Smooth muscle cell of the brain vasculature (primary cell): ENCODE measurements at regions not wholly inside any gene's neighbourhood (a gene's known extent, or its start where the extent isn't known, plus 50 kb on each side); places are given as distances from the start of the nearest gene placed in this dataset.

Experiments
- DNase-seq: peaks from one replicate; pipeline ENCODE4 v3.0.0-alpha.2; 2012; ENCODE audit warnings: low read depth, low spot score

DNA sequence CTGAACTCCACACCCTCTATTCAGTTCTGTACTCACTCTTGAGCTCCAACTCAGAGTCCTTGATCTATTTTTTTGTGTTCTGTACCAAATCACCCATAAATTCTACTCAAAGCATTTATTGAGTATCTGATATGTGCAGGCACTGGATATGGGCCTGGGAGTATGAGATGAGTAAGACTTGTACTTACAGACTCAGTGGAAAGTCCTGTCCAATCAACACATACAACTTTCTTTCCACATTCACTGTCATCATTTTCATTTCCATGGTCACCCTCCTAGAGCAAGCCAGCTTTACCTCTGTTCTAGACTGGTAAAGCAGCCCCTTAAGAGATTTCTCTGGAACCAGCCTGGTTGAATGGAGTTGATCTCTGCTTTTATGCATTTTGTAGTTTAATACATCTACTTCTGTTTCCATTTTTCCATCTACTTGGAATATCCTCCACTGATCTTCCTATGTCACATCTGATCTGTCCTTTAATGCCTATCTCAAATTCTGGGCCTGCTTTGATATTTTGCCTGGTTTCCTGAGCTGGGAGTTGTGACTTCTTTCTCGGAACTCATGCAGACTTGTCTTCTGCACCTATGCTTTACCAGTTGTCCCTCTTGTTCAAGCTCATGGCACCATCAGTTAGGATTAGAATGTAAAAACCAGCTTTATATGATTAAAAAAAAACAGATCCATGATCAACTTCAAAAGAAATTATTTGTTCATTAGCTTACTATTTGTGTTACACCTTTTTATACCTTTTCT, 96.9 kb upstream of the GLS start:
- no peak for DNase-seq

DNA sequence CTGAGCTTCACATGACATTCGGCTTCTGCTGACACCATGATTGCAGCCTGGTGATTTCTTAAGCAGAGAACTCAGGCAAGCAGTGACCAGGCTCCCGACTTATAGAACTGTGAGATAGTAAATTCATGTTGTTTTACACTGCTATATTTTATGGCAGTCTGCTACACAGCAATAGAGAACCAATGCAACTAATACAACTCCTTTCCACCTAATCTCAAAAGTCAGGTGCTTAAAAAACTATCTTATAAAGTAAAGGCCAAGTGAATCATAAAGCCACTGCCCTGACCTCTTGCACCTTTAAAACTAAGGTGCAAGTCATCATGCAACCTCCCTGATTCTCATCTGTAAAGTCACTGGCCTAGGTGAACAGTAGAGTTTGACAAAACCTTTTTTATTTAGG, 95.3 kb upstream of the GLS start:
- DNase-seq = no peak

DNA sequence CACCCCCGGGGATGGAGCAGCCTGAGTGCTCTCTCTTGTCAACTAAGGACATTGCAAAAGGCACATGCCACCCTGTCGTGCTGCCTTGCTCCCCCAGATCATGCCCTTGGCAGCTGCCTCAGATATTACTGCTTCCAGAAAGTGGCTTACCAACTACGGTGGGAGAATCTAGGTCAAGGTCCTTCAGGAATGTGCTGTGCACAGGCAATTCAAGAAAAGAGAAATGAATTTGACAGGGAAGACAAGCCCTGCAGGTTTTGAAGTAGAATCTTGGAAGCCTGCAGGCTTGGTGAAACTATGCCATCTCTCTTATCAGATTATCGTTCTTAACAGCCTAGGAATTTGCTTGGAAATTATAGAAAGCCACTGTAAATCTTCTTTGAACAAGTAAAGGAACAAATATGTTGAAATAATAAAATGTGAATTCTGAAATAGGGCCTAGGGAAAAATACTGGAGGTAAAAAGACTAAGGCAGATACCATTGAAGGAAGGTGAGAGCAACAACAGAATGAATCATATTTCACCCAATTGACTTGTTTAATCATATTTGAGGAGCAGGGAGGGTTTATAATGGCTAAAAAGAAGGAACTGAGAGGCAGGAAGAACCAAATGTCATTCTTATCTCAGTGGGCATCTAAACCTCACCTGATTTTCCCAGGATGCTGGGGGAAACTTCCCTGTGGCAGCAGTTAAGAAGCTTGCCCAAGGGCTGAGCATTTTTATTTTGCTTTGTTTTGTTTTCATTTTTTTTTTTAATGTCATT, 94.0 kb upstream of the GLS start:
- no peak for DNase-seq

DNA sequence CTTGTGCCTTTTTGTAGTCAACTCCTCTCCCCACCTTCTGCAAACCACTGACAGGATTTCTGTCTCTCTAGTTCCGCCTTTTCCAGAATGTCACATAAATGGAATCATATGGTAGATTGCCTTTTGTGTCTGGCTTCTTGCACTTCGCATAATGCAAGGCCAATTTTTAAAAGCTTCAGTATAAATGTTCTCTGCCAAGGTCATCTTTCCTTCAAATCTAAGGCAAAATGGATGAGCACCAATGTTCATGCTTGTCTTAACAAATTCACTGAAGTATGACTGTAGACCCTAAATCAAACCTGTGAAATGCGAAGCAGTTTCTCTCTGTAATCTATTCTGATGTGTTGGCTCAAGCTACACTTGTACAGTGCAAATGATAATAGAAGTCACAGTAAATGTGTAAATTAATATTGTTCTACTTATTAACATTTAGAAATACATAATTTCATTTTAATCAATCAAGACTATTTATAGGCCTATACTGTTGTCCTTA, 92.8 kb upstream of the GLS start:
- no peak for DNase-seq

DNA sequence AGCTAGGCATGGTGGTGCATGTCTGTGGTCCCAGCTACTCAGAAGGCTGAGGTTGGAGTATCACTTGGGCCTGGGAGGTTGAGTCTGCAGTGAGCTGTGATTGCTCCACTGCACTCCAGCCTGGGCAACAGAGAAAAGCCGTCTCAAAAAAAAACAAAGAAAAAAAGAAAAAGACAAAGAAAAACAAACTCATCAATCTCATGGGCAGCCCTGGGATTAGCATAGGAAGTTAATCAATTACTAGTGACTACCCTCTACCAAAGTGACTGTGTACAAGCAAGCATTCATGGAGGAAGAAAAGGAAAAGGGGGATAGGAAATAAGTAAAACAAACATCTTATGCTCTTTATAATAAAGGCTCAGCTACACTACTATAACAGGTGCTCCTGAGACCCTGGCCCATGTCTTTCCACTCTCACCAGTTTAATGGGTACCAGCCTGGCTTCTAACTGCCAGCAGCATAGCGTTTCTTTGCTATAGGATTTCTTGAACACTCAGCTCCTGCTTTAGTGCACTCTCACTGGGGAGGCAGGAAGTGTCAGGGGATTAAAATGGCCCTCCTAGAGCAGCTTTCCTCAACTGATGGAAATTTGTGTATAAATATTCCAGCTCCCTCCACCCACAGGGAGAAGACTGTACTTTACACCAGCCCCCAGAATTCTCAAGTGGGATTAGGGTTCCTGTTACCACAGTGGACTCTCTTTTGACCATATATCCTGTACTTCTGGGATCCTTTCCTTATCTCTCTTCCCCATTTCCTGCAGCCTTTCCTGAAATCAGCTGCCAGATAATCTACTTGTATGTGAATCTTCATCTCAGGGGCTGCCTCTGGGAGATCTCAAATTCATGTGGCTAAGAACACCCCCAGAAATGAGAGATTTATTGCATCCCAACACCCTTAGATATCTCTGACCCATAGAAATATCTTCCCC, 91.3 kb upstream of the GLS start:
- no peak for DNase-seq

DNA sequence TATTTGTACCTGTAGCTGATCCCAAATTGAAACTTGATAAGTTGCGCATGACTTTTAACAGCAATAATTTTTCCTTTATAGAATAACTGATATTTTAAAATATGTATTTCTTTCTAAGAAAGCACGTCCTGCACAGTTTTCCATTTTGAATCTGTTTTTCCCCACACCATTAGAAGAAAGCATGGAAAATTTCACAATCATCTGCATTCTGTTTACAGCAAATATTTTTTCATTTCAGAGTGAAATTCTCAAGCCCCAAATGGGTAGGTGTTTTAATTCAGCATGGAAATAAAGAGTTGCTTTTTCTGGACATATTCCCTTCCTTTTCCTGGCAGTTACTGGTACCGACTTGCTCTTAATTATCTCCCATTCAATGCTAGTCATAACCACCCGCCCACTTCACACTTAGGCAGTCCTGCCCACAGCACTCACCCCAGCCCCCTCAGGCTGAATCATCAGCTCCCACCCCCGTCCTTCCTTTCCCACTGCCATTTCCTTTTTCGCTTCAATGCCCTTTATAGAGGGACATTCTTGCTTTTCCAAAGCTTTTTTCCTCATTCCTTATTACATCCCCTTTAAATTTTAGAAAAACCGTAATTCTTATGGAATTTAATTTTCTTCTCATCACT, 89.2 kb upstream of the GLS start:
- DNase-seq = no peak

DNA sequence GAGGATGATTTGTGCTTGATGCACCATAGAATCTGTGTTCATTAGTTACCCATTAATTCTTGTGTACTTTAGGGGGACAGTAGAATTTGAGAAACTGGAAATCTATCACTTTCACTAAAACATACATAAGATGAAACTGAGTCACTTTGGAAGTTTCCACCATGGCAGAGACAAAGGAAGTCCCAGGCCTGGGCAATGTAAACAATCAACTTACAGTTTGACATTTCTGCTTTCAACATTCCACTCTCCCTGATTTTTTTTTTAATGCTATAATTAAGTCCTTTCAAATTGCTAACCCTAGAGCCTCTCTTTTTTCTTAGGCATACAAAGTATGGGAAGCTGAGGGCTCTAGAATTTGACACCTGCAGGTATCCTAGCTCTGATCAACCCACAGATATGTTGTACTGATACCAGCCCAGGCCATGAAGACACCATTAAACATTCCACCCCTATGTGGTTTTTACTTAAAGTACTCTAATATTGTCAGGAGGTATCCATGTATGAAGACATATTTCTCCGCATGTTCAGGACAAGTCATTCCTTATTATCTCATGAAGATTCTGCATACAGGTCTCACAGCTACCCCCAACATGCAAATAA, 88.5 kb upstream of the GLS start:
- DNase-seq = no peak

DNA sequence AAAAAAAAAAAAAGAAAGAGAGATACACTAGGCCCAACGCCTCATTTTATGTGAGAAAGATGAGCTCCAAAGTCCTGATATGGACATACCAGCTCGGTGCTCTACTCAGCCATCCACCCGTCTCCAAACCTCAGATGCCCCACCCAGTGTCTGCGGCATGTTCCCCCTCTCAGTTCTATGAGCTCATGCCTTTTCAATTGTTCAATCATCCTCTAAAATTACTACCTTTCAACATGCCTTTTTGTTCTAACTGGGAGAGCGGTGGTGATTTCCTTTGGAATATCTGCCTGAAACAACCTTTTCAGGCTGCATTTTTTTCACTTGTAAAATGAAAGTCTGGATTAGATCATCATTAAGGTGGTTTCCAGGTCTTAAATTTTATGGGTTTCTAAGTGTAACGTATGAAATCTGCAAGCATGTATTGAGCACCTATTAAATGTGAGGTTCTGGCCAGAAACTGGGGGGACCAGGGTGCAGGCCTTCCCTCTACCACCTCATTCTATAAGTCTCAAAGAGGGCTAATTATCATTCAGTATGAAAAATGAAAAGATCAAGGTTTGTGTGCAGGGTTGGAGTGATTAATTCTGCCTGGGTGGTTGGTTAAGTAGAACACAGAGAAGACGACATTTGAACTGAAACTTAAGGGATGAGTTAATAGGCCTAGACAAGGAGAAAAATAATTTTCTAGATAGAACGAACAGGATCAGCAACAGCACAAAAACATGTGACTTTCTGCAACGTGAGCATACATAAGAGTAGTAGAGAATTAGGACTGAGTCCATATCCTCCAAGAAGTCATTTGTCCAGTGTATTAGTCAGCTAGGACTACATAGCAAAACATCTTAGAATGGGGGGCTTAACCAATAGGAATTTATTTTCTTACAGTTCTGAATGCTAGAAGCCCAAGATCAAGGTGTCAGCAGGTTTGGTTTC, 87.4 kb upstream of the GLS start:
- DNase-seq = no peak

DNA sequence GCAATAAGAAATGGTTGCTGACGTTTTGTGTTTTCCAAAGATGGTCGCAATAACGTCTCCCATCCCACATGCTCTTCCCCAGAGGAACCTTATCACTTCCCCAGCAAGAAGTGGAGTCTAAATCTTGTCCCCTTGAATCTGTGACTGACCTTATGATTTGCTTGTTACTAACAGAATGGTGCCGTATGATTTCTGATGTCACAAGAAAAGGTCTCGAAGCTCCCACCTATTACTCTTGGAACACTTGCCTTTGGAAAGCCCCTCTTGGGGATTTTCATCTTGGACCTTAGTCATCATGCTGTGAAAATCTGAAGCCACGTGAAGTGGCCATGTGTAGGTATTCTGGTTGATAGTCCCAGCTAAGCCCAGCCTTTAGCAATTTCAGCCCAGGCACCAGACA, 86.2 kb upstream of the GLS start:
- DNase-seq = no peak

DNA sequence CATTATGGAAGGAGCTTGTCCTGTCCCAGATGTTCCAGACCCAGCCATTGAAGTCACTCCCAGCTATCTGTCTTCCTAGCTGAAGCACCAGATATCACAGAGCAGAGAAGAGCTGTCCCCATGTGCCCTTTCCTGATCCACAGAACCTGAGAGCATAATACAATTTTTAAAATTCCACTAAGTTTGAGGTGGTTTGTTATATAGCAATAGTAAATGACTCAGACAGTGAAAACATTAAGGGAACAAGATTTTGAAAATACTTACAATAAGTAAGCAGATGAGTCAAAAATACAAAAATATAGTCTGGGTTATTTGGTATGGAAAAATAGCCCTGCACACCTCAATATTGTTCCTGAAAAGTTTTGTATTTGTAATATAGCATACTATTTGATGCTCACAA, 85.8 kb upstream of the GLS start:
- DNase-seq = no peak

DNA sequence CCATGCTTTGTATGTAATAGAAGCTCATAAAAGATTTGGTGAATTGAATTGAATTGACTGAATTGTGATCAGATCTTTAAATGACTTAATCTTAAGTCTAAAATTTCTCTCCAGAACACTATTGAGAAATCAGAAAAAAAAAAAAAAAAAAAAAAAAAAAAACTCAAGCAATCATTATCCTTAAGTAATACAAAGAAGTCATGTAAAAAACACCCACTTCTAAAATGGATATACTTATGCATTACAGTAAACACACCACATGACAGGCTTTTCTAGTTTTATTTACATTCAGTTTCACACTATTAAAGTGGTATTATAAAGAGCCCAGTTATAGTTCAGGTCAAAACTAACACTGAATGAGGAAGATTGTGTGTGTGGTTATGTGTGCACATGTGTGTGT, 84.9 kb upstream of the GLS start:
- no peak for DNase-seq

DNA sequence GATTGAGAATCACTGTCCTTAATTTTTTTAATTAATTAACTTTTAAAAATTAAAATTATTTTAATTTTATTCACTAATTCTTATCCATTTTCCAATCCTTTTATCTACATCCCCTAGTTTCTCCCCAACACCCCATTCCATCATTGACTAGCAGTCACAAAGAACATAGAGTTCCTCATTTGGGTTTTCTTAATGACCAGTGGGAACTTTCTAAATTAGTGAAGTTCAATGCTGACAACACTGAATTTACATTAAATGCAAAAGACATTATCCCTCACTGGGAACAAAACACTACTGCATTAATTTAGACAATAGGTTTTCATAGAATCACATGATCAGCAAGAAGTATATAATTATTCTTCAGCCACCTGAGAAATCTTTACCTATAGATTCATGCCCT, 80.6 kb upstream of the GLS start:
- DNase-seq = no peak

DNA sequence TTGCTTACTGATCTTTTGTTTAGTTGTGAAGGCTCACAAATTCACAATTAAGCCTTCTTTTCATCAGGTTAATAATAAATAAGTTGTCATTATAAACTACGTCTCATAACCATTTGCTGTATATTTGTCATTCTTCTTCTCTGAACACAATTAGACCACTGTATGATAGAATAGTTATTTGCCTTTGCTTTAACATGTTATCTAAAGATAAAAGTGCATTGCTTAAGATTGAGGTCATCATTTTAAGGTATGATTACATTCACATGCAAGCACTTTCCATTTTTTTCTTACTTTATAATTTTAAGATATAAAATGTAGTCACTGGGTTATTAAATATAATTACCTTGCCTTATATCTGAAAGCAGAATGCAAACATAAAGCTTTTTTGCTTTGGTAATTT, 80.1 kb upstream of the GLS start:
- no peak for DNase-seq

DNA sequence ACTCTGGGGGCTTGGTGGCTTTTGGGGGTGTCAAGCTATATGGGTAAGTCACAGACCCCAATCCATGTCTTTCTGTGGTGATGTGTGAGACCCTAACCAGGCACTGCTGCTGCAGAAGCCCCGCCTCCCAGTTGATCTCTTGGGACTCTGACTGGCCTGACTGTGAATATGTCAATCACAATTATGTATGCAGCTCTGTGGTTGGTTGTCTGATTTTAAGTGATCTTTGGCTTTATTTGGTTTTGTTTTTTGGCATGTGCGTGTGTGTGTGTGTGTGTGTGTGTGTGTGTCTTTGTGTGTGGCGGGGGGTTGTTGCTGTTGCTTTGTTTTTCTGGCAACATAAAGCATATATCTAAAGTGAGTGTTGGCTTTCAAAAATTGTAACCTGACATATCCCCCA, 78.5 kb upstream of the GLS start:
- DNase-seq = no peak

DNA sequence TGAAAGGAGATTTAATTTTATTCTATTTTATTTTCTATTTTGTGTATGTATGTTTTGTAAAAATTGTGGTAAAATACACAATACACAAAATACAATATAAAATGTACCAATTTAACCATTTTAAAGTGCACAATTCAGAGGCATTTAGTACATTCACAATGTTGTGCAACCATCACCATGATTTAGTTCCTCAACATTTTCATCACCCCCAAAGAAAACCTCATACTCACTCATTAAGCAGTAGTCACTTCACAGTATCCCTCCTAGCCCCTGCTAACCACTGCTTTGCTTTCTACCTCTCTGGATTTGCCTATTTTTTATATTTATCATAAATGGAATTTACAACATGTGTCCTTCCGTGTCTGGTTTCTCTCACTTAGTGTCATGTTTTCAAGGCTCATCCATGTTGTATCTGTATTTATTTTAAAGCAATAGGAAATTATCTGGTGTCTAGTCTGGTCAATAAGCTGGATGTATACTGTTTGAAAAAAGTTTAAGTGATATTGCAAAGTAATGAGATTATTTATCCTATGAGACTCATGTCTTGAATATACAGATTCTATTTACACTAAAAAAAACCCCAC, 77.9 kb upstream of the GLS start:
- DNase-seq = no peak

DNA sequence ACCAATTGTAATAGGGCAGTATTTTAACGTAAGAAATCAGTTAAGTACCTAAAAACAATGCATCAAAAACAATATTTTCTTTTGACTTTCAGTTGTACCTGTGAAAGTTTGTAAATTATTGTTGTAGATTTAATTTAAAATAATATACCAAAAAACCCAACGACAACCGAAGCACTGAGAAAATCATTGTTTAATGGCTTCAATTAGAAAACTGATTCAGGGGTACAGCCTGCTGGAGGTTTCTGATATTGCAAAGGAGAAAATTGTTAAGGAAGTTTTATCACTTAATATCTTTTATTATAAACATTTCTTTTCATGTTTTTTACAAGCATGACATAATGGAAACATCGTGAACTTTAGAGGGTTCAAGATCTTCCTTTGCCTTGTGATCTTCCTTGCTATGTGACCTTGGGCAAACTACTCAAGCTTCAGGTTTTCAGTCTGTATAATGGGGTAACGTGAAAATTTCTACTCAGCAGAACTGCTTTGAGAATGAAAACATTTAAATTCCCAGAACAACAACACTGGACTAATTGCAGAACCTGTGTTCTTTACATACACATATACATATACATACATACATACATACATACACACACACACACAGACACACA, 76.3 kb upstream of the GLS start:
- peak; percentile 9 for DNase-seq

DNA sequence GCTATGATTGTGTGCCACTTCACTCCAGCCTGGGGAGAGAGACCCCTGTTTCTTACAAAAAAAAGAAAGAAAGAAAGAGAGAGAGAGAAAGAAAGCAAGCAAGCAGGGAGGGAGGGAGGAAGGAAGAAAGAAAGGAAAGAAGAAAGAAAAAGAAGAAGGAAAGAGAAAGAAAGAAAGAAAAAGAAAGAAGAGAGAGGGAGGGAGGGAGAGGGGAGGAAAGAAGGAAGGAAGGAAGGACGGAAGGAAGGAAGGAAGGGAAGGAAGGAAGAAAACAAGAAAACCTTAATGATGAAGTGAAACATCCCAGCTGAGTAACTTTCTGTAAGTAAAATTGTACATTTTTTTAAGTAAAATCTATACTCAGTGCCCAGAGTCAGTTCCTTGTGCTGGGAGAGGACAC, 75.5 kb upstream of the GLS start:
- no peak for DNase-seq

DNA sequence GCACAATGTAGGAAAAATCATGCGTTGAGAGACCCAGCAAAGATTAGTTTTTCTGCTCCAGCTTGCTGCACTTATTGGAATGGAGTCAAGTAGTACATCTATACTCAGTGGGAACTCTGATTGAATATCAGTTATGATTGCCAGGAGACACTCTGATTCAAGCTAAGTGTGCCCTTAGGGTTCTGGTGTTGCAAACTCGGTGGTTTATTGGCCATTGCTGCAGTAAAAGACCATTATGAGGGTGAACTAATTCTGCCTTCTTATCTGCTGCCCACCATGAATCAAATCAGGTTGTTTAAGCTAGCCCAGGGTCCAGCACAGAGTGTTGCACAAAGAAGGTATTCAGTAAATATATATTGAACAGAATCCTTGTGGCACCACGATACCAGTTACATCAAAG, 74.8 kb upstream of the GLS start:
- no peak for DNase-seq

DNA sequence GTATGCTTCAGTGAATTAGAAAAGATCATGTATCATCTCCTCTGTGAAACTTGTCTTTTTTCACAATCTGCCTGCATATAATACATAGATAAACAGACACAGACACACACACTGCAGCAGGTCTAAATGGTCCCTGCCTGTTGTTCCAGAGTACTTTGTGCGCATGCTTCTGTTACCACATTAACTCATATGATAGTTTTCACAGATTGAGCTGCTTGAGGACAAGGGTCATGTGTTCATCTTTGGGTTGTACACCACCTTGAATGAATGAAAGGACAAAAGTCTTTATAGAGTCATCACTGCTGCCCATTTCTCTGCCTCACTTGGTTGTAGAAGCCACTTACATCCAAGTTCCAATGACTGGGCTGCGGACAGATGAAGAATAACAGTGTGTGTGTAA, 72.7 kb upstream of the GLS start:
- no peak for DNase-seq
